KMS-11 (cell line): ENCODE measurements at regions not wholly inside any gene's neighbourhood (a gene's known extent, or its start where the extent isn't known, plus 50 kb on each side); places are given as distances from the start of the nearest gene placed in this dataset.

Source experiments
- H2AFZ ChIP-seq: fragments of 200-600 bp; sonication (generic); 2 replicates; pipeline ENCODE4 v1.6.1; 2016; ENCODE audit warnings: antibody characterized with exemption, mixed run types, low read depth
- H3K27ac ChIP-seq: fragments of 200-600 bp; sonication (generic); 2 replicates; pipeline ENCODE4 v1.6.1; 2016; ENCODE audit warnings: mild to moderate bottlenecking, mixed run types
- H3K27me3 ChIP-seq: fragments of 200-600 bp; sonication (generic); 2 replicates; pipeline ENCODE4 v1.6.1; 2017; ENCODE audit warnings: mild to moderate bottlenecking, low read depth, mixed run types, moderate library complexity; ENCODE audit not compliant: insufficient read depth
- H3K36me3 ChIP-seq: fragments of 200-600 bp; sonication (generic); 2 replicates; pipeline ENCODE4 v1.6.1; 2017; ENCODE audit warnings: mild to moderate bottlenecking, mixed run types; ENCODE audit not compliant: insufficient read depth
- H3K4me1 ChIP-seq: fragments of 200-600 bp; sonication (generic); 2 replicates; pipeline ENCODE4 v1.6.1; 2016; ENCODE audit warnings: mild to moderate bottlenecking, low read depth, mixed run types; ENCODE audit not compliant: poor library complexity, severe bottlenecking
- H3K4me2 ChIP-seq: fragments of 200-600 bp; sonication (generic); 2 replicates; pipeline ENCODE4 v1.7.0; 2016; ENCODE audit warnings: mild to moderate bottlenecking, mixed run types
- H3K4me3 ChIP-seq: fragments of 200-600 bp; sonication (generic); IDR thresholded peaks from 2 replicates; pipeline ENCODE4 v1.6.1; 2017; ENCODE audit warnings: low read depth, low read length, mixed read lengths; ENCODE audit not compliant: insufficient read depth
- H3K79me2 ChIP-seq: fragments of 200-600 bp; sonication (generic); 2 replicates; pipeline ENCODE4 v1.6.1; 2016; ENCODE audit warnings: low read depth, mixed run types; ENCODE audit not compliant: insufficient read depth
- H3K9ac ChIP-seq: fragments of 200-600 bp; sonication (generic); 2 replicates; pipeline ENCODE4 v1.6.1; 2016; ENCODE audit warnings: mild to moderate bottlenecking, mixed run types
- H4K20me1 ChIP-seq: fragments of 200-600 bp; sonication (generic); 2 replicates; pipeline ENCODE4 v1.6.1; 2016; ENCODE audit warnings: mild to moderate bottlenecking, mixed run types; ENCODE audit not compliant: insufficient read depth
- TF ChIP-seq, protein P1 (sequence below): fragments of 200-600 bp; sonication (generic); conservative IDR thresholded peaks from 2 replicates; pipeline ENCODE4 v1.6.1; 2017; ENCODE audit warnings: low read depth, mild to moderate bottlenecking, antibody characterized with exemption, low read length, moderate library complexity, mixed read lengths

- H3K4me3 ChIP-seq: no peak overlapping the region
- H3K27me3 ChIP-seq: no peaks in the 10 kb centered on the region
- no peak overlapping the region for H3K9ac ChIP-seq
- H3K4me2 ChIP-seq: no peak overlapping the region
- H3K27ac ChIP-seq: no peak overlapping the region
- TF ChIP-seq, protein P1, sequence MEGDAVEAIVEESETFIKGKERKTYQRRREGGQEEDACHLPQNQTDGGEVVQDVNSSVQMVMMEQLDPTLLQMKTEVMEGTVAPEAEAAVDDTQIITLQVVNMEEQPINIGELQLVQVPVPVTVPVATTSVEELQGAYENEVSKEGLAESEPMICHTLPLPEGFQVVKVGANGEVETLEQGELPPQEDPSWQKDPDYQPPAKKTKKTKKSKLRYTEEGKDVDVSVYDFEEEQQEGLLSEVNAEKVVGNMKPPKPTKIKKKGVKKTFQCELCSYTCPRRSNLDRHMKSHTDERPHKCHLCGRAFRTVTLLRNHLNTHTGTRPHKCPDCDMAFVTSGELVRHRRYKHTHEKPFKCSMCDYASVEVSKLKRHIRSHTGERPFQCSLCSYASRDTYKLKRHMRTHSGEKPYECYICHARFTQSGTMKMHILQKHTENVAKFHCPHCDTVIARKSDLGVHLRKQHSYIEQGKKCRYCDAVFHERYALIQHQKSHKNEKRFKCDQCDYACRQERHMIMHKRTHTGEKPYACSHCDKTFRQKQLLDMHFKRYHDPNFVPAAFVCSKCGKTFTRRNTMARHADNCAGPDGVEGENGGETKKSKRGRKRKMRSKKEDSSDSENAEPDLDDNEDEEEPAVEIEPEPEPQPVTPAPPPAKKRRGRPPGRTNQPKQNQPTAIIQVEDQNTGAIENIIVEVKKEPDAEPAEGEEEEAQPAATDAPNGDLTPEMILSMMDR: no peak
- H3K36me3 ChIP-seq: no peaks in the 10 kb centered on the region
- H2AFZ ChIP-seq: no peak overlapping the region
- H4K20me1 ChIP-seq: no peaks in the 10 kb centered on the region
- H3K4me1 ChIP-seq: no peaks in the 10 kb centered on the region
- H3K79me2 ChIP-seq: no peaks in the 10 kb centered on the region
Measured at GRCh38 chr4:27763830-27764525, 903.3 kb downstream of the STIM2 start.

DNA sequence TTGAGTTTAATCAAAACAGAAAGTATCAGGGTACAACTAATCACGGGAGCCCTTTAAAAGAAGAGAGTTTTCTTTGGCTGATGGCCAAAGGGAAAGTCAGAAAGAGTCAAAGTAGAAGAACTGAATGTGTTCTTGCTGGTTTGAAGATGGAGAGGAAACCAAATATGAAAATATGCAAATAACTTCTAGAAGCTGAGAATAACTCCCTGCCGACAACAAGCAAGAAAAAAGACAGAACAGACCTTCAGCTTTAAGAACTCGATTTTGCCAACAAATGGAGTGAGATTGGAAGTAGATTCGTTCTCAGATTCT, 903.8 kb downstream of the STIM2 start:
- H3K4me1 ChIP-seq: no peaks in the 10 kb centered on the region
- H2AFZ ChIP-seq: no peak overlapping the region
- H3K27me3 ChIP-seq: no peaks in the 10 kb centered on the region
- no peaks in the 10 kb centered on the region for H3K79me2 ChIP-seq
- no peak overlapping the region for H3K4me3 ChIP-seq
- no peak overlapping the region for H3K4me2 ChIP-seq
- H4K20me1 ChIP-seq: no peaks in the 10 kb centered on the region
- TF ChIP-seq, protein P1: no peak
- no peaks in the 10 kb centered on the region for H3K36me3 ChIP-seq
- H3K27ac ChIP-seq: no peak overlapping the region
- no peak overlapping the region for H3K9ac ChIP-seq

DNA sequence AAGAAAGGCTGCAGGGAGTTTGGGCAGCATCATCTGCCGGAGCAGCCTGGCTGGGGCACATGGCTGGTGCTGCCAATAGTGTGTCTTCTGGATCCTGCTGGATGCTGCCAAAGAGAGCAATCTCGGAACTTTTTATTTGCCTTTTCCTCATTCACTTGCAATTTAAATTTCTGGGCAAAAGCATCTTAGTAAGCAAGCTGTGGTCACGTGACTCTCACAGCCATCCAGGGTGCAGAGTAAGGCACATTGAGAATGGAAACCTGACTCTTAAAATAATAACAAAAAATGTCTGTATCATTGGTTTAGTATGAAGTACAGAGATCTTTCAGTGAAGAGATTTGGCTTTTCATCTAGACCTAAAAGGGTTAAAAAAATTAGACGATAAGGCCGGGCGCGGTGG, 910.3 kb downstream of the STIM2 start:
- no peak overlapping the region for H2AFZ ChIP-seq
- no peaks in the 10 kb centered on the region for H3K36me3 ChIP-seq
- no peak overlapping the region for H3K4me3 ChIP-seq
- TF ChIP-seq, protein P1: no peak
- no peaks in the 10 kb centered on the region for H3K4me1 ChIP-seq
- no peak overlapping the region for H3K9ac ChIP-seq
- H3K4me2 ChIP-seq: no peak overlapping the region
- no peaks in the 10 kb centered on the region for H3K79me2 ChIP-seq
- no peaks in the 10 kb centered on the region for H4K20me1 ChIP-seq
- H3K27me3 ChIP-seq: no peaks in the 10 kb centered on the region
- no peak overlapping the region for H3K27ac ChIP-seq

GRCh38 chr4:27775156-27775555, 914.5 kb downstream of the STIM2 start:
- no peak overlapping the region for H3K27ac ChIP-seq
- no peak overlapping the region for H2AFZ ChIP-seq
- no peaks in the 10 kb centered on the region for H3K4me1 ChIP-seq
- no peaks in the 10 kb centered on the region for H4K20me1 ChIP-seq
- no peaks in the 10 kb centered on the region for H3K27me3 ChIP-seq
- no peak overlapping the region for H3K9ac ChIP-seq
- no peak overlapping the region for H3K4me3 ChIP-seq
- no peaks in the 10 kb centered on the region for H3K79me2 ChIP-seq
- TF ChIP-seq, protein P1: no peak
- no peak overlapping the region for H3K4me2 ChIP-seq
- no peaks in the 10 kb centered on the region for H3K36me3 ChIP-seq
